ENCODE measurements at regions not wholly inside any gene's neighbourhood (a gene's known extent, or its start where the extent isn't known, plus 50 kb on each side); places are given as distances from the start of the nearest gene placed in this dataset.
"Not testable (repeated sequence)": the region's sequence is repeated elsewhere in the genome, so short reads cannot be mapped to it uniquely, and the experiment has no call there.

- no peak for DNase-seq
Observed at GRCh38 chr6:93917216-93917615, 497.9 kb upstream of the EPHA7 start.

DNA sequence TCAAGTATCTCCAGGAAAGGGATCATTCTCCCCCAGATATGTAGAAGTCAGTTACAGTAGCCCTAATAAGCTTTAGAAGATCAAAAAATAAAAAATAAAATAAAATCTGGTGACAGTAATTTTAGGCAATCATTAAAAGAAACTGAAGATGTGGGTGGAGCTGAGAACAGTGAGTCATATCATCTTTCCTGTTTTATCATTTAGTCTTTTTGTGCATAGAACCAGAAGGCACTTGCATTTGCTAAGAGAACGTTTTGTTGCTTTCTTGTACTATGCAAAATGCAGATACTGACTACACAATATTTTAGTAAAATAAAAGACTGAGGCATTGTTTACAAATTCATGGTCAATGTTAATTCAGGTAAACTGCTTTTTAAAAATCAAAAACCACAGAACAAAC is 497.4 kb upstream of the EPHA7 start:
- DNase-seq = no peak

- DNase-seq = no peak
Observed at GRCh38 chr6:93915961-93916360, 496.6 kb upstream of the EPHA7 start.

- no peak for DNase-seq
Observed at GRCh38 chr6:93902517-93902916, 483.2 kb upstream of the EPHA7 start.

DNA sequence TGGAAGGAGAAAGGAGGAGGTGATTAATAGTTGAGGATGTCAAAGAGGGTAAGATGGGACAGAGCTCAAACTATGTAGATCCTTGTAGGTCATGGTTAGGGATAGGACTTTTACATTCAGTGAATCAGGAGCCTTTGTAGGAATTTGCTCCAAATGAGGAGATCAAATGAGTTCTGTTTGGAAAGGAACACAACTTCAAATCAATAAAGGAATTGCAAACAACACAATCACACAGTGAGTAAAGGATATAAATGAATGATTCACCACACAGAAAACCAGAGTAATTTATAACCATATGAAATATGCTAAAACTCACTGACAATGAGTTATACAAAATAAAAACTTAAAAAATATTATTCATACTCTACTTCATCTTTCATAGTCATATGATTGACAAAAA is 480.8 kb upstream of the EPHA7 start:
- no peak for DNase-seq

- no peak for DNase-seq
Observed at GRCh38 chr6:93896081-93896480, 476.7 kb upstream of the EPHA7 start.

DNA sequence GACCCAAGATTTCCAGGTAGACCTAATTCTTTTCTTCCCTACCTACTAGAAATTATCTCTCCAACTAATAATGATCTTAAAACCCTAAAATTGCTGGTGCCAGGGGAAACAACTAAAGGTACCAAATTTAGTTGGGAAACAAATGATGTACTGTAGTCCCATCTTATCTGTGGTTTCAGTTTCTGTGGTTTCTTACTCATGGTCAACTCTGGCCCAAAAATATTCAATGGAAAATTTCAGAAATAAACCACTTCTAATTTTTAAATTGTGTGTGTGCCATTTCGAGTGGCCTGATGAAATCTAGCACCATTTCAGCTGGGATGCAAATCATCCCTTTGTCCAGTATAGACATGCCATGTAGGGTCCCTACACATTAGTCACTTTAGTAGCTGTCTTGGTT is 475.2 kb upstream of the EPHA7 start:
- no peak for DNase-seq

DNA sequence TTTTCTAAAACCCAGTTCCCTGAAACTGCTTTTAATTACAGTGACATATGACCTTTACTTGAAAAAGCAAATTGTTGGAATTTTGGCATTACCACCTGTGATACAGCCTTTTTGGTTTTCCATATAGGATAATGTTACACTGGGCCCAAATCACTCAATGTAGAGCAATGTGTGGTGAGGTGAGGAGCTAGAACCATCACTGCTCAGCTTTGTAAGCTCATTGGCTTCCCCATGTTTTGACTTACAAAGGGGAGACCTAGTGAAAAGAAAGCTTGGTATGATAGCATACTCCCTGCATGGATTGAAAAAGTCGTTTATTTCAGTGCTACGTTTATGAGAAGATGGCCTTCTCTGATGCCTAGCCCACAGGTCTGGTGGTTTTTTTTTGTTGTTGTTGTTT is 470.4 kb upstream of the EPHA7 start:
- no peak for DNase-seq

GRCh38 chr6:93886416-93886815 is 467.1 kb upstream of the EPHA7 start:
- no peak for DNase-seq

DNA sequence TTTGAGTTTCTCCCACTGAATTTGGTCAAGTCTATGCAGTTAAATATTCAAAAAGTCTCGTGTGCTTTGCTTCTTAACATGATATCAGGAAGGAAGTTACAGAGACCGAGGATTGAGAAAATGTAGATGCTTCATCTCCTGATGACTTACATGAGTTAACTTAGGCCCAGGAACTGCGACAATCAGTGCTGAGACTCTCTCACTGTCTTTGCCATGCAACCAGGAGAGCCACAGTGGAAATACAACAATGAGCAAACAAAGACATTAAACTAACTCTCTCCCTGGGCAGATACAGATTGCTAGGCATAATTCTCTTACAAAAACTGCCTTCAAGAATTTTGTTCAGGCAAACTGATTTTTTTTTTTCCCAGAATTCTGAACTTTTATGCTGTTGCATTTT is 440.6 kb upstream of the EPHA7 start:
- DNase-seq = no peak

DNA sequence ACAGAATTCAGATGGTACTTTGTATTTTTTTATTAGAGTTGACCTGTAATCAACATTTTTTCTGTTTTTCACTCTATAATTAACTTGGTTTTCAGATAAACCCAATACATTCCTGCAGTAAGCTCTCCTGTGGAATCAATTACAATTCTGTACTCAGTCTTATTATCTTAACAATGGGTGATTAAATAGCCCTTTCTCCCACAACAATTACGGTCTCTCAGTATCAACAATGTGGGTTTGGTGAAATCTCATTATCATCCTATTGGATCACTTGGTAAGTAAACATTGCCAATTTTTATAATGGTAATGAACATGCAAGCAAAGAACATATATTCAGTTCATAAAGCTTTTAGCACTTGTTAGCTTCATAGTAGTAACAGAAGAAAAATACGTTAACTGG is 438.9 kb upstream of the EPHA7 start:
- no peak for DNase-seq

DNA sequence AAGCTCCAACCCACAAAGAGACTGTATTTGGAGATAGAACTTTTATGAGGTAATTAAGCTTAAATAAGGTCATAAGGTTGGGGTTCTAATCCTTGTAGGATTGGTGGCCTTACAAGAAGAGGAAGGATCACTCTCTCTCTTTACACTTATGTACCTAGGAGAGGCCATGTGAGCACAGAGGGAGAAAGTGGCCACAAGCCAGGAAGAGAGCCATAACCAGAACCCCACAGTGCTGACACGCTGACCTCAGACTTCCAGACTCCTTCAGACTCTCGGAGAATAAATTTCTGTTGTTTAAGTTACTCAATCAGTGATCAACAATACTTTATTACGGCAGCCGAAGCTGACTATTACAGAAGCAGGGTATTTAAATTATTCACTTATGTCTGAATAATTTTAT is 430.5 kb upstream of the EPHA7 start:
- no peak for DNase-seq

DNA sequence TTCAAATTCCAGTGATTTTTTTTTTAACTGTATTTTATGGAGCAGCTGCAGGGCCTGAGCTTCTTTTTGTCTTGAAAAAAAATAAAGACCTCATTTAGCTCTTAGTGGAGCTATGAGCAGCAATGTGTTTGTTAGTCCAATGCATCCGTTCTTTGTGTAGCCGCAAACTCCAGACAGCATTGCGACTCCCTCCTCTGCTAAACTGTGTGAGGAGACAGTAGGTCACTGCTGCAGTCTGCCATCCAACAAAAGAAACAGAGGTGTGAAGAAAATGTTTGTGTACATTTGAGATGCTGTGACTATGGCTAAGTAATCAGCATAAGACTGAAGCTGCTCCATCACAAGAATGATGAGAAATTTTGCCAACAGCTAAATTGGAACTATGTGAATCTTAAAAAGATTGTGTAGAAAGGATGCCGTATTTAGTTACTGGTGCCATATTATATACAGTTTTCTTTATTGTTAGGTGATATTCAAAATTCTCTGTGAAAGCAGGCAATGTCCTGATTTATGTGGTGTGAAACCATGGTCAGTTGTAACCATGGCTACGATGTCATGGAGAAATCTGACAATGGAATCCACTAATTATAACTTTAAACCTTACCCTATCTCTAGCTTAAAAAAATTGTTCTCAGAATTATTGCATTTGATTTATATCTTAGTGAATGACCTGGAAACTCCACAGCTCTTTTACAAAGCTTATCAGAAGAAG is 428.8 kb upstream of the EPHA7 start:
- DNase-seq = no peak

- DNase-seq = no peak
Observed at GRCh38 chr6:93842178-93842577, 422.8 kb upstream of the EPHA7 start.

- not testable (repeated sequence) for DNase-seq
Observed at GRCh38 chr6:93835451-93836145, 416.2 kb upstream of the EPHA7 start.

DNA sequence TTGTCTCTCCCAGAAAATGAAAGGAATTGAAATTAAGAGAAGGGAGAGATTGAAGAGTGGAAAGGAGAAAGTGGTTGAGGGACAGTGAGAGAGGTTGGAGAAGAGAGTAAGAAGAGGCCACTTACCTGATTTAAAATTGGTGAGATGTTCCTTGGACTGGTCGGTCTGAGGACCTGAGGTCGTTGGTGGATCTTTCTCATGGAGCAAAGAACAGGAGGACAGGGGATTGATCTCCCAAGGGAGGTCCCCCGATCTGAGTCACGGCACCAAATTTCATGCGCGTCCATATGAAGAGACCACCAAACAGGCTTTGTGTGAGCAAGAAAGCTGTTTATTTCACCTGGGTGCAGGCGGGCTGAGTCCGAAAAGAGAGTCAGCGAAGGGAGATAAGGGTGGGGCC is 415.7 kb upstream of the EPHA7 start:
- not testable (repeated sequence) for DNase-seq

DNA sequence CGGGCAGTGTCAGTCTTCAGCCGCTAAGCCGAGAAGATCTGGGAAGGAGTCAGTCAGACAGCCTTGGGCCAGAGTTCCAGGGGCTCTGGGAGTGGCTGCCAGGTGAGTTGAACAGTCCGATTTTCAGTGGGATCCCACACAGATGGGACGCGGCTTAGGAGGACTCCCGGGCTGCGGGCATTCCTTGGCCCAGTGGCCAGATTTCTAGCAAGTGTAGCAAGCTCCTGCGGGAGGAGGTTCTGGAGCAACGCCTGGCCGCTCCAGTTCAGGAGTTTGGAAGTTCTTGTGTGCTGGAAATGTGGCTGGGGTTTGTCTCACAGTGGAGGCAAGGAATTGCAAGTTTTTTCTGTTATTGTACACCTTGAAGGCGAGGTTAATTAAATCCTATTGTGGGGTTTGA is 414.0 kb upstream of the EPHA7 start:
- DNase-seq = not testable (repeated sequence)

- DNase-seq = not testable (repeated sequence)
Observed at GRCh38 chr6:93829757-93830156, 410.4 kb upstream of the EPHA7 start.

DNA sequence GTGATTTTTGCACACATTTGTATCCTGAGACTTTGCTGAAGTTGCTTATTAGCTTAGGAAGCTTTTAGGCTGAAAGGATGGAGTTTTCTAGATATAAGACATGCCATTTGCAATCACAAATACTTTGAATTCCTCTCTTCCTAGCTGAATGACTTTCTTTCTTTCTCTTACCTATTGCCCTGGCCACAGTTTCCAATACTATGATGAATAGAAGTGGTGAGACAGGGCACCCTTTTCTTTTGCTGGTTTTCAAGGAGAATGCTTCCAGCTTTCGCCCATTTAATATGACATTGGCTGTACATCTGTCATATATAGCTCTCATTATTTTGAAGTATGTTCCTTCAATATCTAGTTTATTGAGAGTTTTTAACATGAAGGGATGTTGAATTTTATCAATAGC is 409.6 kb upstream of the EPHA7 start:
- DNase-seq = no peak

- no peak for DNase-seq
Observed at GRCh38 chr6:93828553-93828952, 409.2 kb upstream of the EPHA7 start.

- DNase-seq = no peak
Observed at GRCh38 chr6:93827728-93828127, 408.4 kb upstream of the EPHA7 start.

- no peak for DNase-seq
Observed at GRCh38 chr6:93825950-93826349, 406.6 kb upstream of the EPHA7 start.

GRCh38 chr6:93823489-93823888 is 404.1 kb upstream of the EPHA7 start:
- no peak for DNase-seq

DNA sequence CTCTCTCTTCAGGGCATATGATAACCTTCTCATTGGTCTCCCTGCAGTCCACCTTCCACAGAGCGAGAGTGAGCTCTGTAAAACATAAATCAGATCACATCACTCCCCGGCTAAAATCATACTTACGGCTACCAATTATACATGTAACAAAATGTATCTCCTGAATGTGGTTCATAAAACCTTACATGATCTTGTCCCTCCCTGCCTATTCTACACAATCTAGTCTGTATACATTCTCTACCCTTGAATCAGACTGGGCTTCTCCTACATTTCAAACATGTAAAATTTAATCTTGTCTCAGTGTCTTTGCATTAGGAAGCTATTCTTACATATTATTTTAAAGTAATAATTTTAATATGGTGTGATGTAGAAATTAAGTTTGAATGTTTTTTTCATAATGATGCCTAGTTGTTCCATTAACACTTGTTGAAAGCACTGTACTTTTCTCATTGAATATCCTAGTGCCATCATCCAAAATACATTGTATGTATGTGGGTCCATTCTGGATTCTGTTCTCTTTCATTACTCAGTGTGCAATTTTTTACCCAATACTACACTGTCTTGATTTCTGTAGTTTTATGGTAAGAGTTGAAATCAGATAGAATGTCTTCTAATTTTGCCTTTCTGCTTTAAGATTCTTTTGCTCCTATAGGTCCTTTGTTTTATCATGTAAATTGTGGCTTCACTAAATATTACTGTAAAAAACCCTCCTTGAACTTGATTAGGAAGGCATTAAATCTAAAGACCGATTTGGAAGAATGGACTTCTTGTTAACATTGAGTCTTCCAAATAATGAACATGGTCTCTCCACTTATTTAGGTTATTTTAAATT is 403.3 kb upstream of the EPHA7 start:
- DNase-seq = no peak
